Vagina (tissue), 2 donors: ENCODE measurements at regions not wholly inside any gene's neighbourhood (a gene's known extent, or its start where the extent isn't known, plus 50 kb on each side); places are given as distances from the start of the nearest gene placed in this dataset.

Experiments used
- DNase-seq, 2 donors: peaks; one replicate each; pipeline ENCODE4 v3.0.0-alpha.2; 2017; ENCODE audit errors: extremely low spot score in 2 of 2
- H3K27ac ChIP-seq: fragments of 200-600 bp; sonication (generic); one replicate; pipeline ENCODE4 v1.5.1; 2019
- H3K27me3 ChIP-seq: fragments of 200-600 bp; sonication (generic); one replicate; pipeline ENCODE4 v1.5.1; 2019
- H3K36me3 ChIP-seq, 2 donors: fragments of 200-600 bp; sonication (generic); one replicate each; pipeline ENCODE4 v1.5.1; 2017 to 2019
- H3K4me1 ChIP-seq: fragments of 200-600 bp; sonication (generic); one replicate; pipeline ENCODE4 v1.5.1; 2019
- H3K4me3 ChIP-seq, 2 donors: fragments of 200-600 bp; sonication (generic); 1 replicate in 1 of 2; 2 replicates in 1 of 2; pipeline ENCODE4 v1.5.1; 2016 to 2019
- H3K9me3 ChIP-seq: fragments of 200-600 bp; sonication (generic); one replicate; pipeline ENCODE4 v1.5.1; 2019
- POLR2A ChIP-seq, 2 donors: fragments of 450-650 bp; IDR thresholded peaks; one replicate each; pipeline ENCODE4 v1.6.1; 2017; ENCODE audit warnings: antibody characterized with exemption in 2 of 2, mild to moderate bottlenecking in 2 of 2, moderate library complexity in 2 of 2
- POLR2AphosphoS5 ChIP-seq, 2 donors: sonication (generic); formaldehyde crosslinking; IDR thresholded peaks; one replicate each; pipeline ENCODE4 v1.9.0; 2017; ENCODE audit warnings: antibody characterized with exemption in 2 of 2, mild to moderate bottlenecking in 2 of 2, low read depth in 1 of 2; ENCODE audit not compliant: insufficient read depth in 1 of 2
- intact Hi-C: fragments of 100-400 bp; cut with DNase I; formaldehyde crosslinking; loops from one replicate; pipeline ENCODE4 v1.15.1; 2023
- TF ChIP-seq, protein P1 (sequence below), 3 experiments: fragments of 450-650 bp in 2 of 3; fragments of 200-600 bp in 1 of 3; sonication (generic) in 1 of 3; IDR thresholded peaks; one replicate each; pipeline ENCODE4 v1.5.1; 2017 to 2019; ENCODE audit warnings: antibody characterized with exemption in 3 of 3, mild to moderate bottlenecking in 2 of 3, moderate library complexity in 2 of 3

- Histone ChIP-seq H3K4me3 (no peak overlapping the region), H3K27me3 (no peaks in the 10 kb centered on the region), H3K36me3 (no peaks in the 10 kb centered on the region), H3K4me1 (no peaks in the 10 kb centered on the region), H3K27ac (no peak overlapping the region), H3K9me3 (no peaks in the 10 kb centered on the region)
- TF ChIP-seq, protein P1, sequence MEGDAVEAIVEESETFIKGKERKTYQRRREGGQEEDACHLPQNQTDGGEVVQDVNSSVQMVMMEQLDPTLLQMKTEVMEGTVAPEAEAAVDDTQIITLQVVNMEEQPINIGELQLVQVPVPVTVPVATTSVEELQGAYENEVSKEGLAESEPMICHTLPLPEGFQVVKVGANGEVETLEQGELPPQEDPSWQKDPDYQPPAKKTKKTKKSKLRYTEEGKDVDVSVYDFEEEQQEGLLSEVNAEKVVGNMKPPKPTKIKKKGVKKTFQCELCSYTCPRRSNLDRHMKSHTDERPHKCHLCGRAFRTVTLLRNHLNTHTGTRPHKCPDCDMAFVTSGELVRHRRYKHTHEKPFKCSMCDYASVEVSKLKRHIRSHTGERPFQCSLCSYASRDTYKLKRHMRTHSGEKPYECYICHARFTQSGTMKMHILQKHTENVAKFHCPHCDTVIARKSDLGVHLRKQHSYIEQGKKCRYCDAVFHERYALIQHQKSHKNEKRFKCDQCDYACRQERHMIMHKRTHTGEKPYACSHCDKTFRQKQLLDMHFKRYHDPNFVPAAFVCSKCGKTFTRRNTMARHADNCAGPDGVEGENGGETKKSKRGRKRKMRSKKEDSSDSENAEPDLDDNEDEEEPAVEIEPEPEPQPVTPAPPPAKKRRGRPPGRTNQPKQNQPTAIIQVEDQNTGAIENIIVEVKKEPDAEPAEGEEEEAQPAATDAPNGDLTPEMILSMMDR (IDR thresholded peaks at IDR 0.05) = no peak
- TF ChIP-seq POLR2AphosphoS5 (IDR thresholded peaks at IDR 0.05; ENCODE audit: insufficient read depth in 1 of 2, low read depth in 1 of 2) (no peak), POLR2A (IDR thresholded peaks at IDR 0.05) (no peak)
- no peak for DNase-seq
- intact Hi-C loops = no loop called here
Observed at GRCh38 chr14:98599082-98599481, 672.9 kb downstream of the BCL11B start.

DNA sequence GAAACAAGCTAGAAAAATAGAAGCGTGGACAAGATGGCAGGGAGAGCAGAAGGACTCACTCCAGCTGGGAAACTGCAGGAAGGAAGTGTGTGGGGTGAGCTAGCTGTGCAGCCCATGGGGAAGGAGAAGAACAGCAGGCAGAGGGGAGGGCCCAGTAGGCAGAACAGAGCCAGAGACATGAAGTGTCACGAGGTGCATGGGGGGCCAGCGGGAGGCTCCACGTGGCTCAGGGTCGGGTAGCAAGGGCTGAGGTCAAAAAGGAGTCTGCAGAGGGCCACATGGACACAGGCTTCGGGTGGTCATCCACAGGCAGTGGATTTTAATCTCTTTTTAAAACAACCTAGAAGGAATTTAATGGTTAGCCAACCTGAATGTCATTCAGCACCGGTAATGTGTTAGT lies 669.0 kb downstream of the BCL11B start:
- Histone ChIP-seq H3K36me3 (no peaks in the 10 kb centered on the region), H3K27me3 (no peaks in the 10 kb centered on the region), H3K9me3 (no peaks in the 10 kb centered on the region), H3K27ac (no peak overlapping the region), H3K4me1 (no peaks in the 10 kb centered on the region), H3K4me3 (no peak overlapping the region)
- intact Hi-C loops = no loop called here
- TF ChIP-seq POLR2AphosphoS5 (IDR thresholded peaks at IDR 0.05; ENCODE audit: insufficient read depth in 1 of 2, low read depth in 1 of 2) = no peak
- TF ChIP-seq, protein P1 (IDR thresholded peaks at IDR 0.05) = no peak
- no peak for TF ChIP-seq POLR2A (IDR thresholded peaks at IDR 0.05)
- DNase-seq = no peak

- no peak overlapping the region for H3K4me3 ChIP-seq
- H3K27ac ChIP-seq = no peak overlapping the region
- no peaks in the 10 kb centered on the region for H3K9me3 ChIP-seq
- H3K4me1 ChIP-seq = no peaks in the 10 kb centered on the region
- intact Hi-C loops = no loop called here
- no peaks in the 10 kb centered on the region for H3K36me3 ChIP-seq
- TF ChIP-seq POLR2AphosphoS5 (IDR thresholded peaks at IDR 0.05; ENCODE audit: insufficient read depth in 1 of 2, low read depth in 1 of 2) (no peak), POLR2A (IDR thresholded peaks at IDR 0.05) (no peak)
- no peaks in the 10 kb centered on the region for H3K27me3 ChIP-seq
- no peak for DNase-seq
Observed at GRCh38 chr14:98605043-98605442, 667.0 kb downstream of the BCL11B start.

DNA sequence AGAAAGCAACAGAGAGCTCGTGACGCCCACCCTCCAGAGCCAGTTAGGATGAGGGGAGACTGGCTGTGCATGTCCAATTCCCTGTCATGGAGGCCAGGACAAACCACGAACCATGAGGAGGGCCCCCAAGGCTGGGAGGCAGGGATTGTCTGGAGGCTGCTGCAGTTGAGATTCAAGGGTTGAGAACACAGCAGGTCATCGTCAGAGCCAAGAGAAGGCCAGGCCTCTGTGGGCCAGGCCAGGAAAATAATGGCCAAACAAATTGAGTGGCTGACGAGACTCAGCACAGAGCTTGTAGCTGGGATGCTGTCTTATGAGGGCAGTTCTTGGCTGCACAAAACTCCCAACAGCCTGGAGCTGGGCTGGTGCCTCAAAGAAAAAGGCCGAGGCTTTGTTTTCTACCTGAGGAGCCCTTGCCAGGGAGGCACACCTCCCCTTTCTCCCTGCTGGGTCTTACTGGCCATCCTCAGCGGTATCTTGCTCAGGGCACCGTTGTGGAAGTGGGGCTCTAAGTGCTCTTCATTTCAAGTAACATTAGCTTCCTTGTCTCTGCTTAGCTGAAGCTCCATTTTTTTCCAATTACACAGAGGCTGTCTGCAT lies 665.9 kb downstream of the BCL11B start:
- intact Hi-C loops = no loop called here
- Histone ChIP-seq H3K36me3 (no peaks in the 10 kb centered on the region), H3K27ac (no peak overlapping the region), H3K9me3 (no peaks in the 10 kb centered on the region), H3K4me3 (no peak overlapping the region), H3K4me1 (no peaks in the 10 kb centered on the region), H3K27me3 (no peaks in the 10 kb centered on the region)
- peak; percentile 67 to 72 for DNase-seq
- TF ChIP-seq POLR2A (IDR thresholded peaks at IDR 0.05) (no peak), POLR2AphosphoS5 (IDR thresholded peaks at IDR 0.05; ENCODE audit: insufficient read depth in 1 of 2, low read depth in 1 of 2) (no peak)
- TF ChIP-seq, protein P1 (IDR thresholded peaks at IDR 0.05) = no peak

DNA sequence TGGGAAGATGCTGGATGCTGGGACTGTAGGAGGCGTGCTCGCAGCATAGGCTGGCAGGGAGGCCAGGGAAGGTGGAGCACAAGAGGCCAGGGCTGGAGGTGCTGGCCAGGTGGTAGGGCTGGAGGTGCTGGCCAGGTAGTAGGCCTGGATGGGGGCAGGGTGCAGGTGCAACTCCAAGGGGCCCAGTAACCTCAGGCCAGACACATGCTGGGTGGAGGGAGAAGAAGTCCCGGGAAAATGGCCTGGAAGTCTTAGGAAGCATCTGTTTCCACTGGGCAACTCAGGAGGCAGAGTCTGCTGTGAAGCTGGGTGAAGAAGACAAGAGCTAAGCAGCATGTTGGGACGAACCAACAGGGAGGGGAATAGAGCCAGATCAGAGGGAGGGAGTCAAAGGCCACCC lies 665.2 kb downstream of the BCL11B start:
- DNase-seq = peak; percentile 71 to 82
- H3K27ac ChIP-seq = no peak overlapping the region
- H3K9me3 ChIP-seq = no peaks in the 10 kb centered on the region
- H3K36me3 ChIP-seq = no peaks in the 10 kb centered on the region
- no peaks in the 10 kb centered on the region for H3K27me3 ChIP-seq
- no peak for TF ChIP-seq POLR2A (IDR thresholded peaks at IDR 0.05)
- TF ChIP-seq, protein P1 (IDR thresholded peaks at IDR 0.05) = no peak
- TF ChIP-seq POLR2AphosphoS5 (IDR thresholded peaks at IDR 0.05; ENCODE audit: insufficient read depth in 1 of 2, low read depth in 1 of 2) = no peak
- intact Hi-C loops = no loop called here
- H3K4me3 ChIP-seq = no peak overlapping the region
- H3K4me1 ChIP-seq = no peaks in the 10 kb centered on the region
